ENCODE measurements at regions not wholly inside any gene's neighbourhood (a gene's known extent, or its start where the extent isn't known, plus 50 kb on each side); places are given as distances from the start of the nearest gene placed in this dataset.
"Not testable (repeated sequence)": the region's sequence is repeated elsewhere in the genome, so short reads cannot be mapped to it uniquely, and the experiment has no call there.

- WGBS, 2 donors, result 85 to 97% methylated on average over 2 of the region's 2 CpGs
- ATAC-seq (no peak), DNase-seq (no peak)
- Histone ChIP-seq H3K4me3 (no peak overlapping the region), H3K27me3 (no peaks in the 10 kb centered on the region), H3K4me1 (no peaks in the 10 kb centered on the region), H3K36me3 (replicated peaks in 1 of 2; ENCODE audit: insufficient read depth in 1 of 2, low read depth in 2 of 2) (no peaks in the 10 kb centered on the region), H3K27ac (no peak overlapping the region), H3K9me3 (no peaks in the 10 kb centered on the region)
- intact Hi-C loops (cut with DNase I), result no loop called here
- TF ChIP-seq POLR2A (IDR thresholded peaks at IDR 0.05), result no peak
- no peak for TF ChIP-seq CTCF (IDR thresholded peaks at IDR 0.05)
These were observed 164.2 kb downstream of the PRL start for GRCh38 chr6:22132656-22133055.

- no peak overlapping the region for H3K27ac ChIP-seq
- H3K36me3 ChIP-seq (replicated peaks in 1 of 2; ENCODE audit: insufficient read depth in 1 of 2, low read depth in 2 of 2), result no peaks in the 10 kb centered on the region
- DNase-seq (peak; percentile 49 to 88 (median 79)), ATAC-seq (peak; percentile 95)
- no peaks in the 10 kb centered on the region for H3K27me3 ChIP-seq
- no peak overlapping the region for H3K4me3 ChIP-seq
- TF ChIP-seq CTCF (IDR thresholded peaks at IDR 0.05) (no peak), POLR2A (IDR thresholded peaks at IDR 0.05) (no peak)
- intact Hi-C loops (cut with DNase I), result no loop called here
- H3K4me1 ChIP-seq, result no peaks in the 10 kb centered on the region
- no peaks in the 10 kb centered on the region for H3K9me3 ChIP-seq
- 36 to 46% methylated on average over 4 of the region's 4 CpGs for WGBS, 2 donors
These were observed 163.5 kb downstream of the PRL start for GRCh38 chr6:22133357-22133756.

GRCh38 chr6:22134308-22134707 is 162.5 kb downstream of the PRL start:
- no peak for ATAC-seq
- intact Hi-C loops (cut with DNase I), result no loop called here

DNA sequence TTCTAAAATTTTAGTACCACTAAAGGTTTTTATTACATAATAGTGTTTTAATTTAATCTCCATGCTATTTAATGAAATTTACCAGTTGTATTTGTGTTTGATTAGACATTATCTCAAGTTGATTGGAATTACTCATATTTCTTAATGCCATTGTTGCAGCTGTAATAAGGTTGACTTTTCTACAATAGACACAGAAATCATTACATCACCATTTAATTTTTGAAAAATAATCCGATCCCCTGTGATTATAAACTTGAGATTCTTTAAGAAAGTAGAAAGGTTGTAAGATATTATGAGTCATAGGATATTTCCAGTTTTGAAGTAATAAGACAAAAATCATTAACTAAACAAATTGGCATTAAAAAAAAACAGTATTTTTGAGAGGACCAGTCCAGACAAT is 161.4 kb downstream of the PRL start:
- H3K9me3 ChIP-seq, result no peaks in the 10 kb centered on the region
- intact Hi-C loops (cut with DNase I), result no loop called here
- 73 to 79% methylated on average over 1 of the region's 1 CpG for WGBS, 2 donors
- no peak for DNase-seq
- no peaks in the 10 kb centered on the region for H3K27me3 ChIP-seq
- no peak overlapping the region for H3K4me3 ChIP-seq
- H3K36me3 ChIP-seq (replicated peaks in 1 of 2; ENCODE audit: insufficient read depth in 1 of 2, low read depth in 2 of 2), result no peaks in the 10 kb centered on the region
- H3K4me1 ChIP-seq, result no peaks in the 10 kb centered on the region
- H3K27ac ChIP-seq, result no peak overlapping the region
- no peak for ATAC-seq
- TF ChIP-seq POLR2A (IDR thresholded peaks at IDR 0.05) (no peak), CTCF (IDR thresholded peaks at IDR 0.05) (no peak)

More at GRCh38 chr6:22134308-22134707, 162.5 kb downstream of the PRL start:
- H3K4me3 ChIP-seq, result no peak overlapping the region
- H3K9me3 ChIP-seq, result no peaks in the 10 kb centered on the region
- WGBS, 2 donors, result 76 to 82% methylated on average over 3 of the region's 3 CpGs
- H3K27ac ChIP-seq, result no peak overlapping the region
- H3K4me1 ChIP-seq, result no peaks in the 10 kb centered on the region
- DNase-seq, result no peak
- no peaks in the 10 kb centered on the region for H3K27me3 ChIP-seq
- no peak for TF ChIP-seq CTCF (IDR thresholded peaks at IDR 0.05)
- no peak for TF ChIP-seq POLR2A (IDR thresholded peaks at IDR 0.05)
- no peaks in the 10 kb centered on the region for H3K36me3 ChIP-seq (replicated peaks in 1 of 2; ENCODE audit: insufficient read depth in 1 of 2, low read depth in 2 of 2)

DNA sequence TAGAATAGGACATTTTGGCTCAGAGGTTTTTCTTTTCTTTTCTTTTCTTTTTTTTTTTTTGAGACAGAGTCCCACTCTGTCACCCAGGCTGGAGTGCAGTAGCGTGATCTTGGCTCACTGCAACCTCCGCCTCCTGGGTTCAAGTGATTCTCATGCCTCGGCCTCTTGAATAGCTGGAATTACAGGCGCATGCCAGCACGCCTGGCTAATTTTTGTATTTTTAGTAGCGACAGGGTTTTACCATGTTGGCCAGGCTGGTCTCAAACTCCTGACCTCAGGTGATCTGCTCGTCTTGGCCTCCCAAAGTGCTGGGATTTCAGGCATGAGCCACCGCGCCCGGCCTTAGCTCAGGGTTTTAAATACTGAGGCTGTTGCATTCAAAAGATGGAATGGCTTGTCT is 156.1 kb downstream of the PRL start:
- H3K4me3 ChIP-seq; H3K27me3 ChIP-seq; H3K9me3 ChIP-seq; intact Hi-C loops (cut with DNase I); H3K36me3 ChIP-seq (replicated peaks in 1 of 2; ENCODE audit: insufficient read depth in 1 of 2, low read depth in 2 of 2); ATAC-seq; DNase-seq: not testable (repeated sequence)
- H3K4me1 ChIP-seq, result peaks cover 12% of the 10 kb centered on the region
- H3K27ac ChIP-seq, result peak overlapping the region in 1 of 4 donors; percentile 32
- WGBS, 2 donors, result 92 to 97% methylated on average over 10 of the region's 10 CpGs
